ES-I3 (cell line): ENCODE measurements at regions not wholly inside any gene's neighbourhood (a gene's known extent, or its start where the extent isn't known, plus 50 kb on each side); places are given as distances from the start of the nearest gene placed in this dataset.

Source experiments
- H3K36me3 ChIP-seq: 2 replicates; pipeline ENCODE4 v1.6.1; 2013; ENCODE audit warnings: mild to moderate bottlenecking, low read length, control low read depth, moderate library complexity; ENCODE audit not compliant: insufficient read depth
- H3K4me1 ChIP-seq: 2 replicates; pipeline ENCODE4 v1.6.1; 2013; ENCODE audit warnings: mild to moderate bottlenecking, control low read depth, low read length; ENCODE audit not compliant: insufficient read depth
- H3K9ac ChIP-seq: 2 replicates; pipeline ENCODE4 v1.6.1; 2013; ENCODE audit warnings: low read depth, mild to moderate bottlenecking, low read length, moderate library complexity
- H3K9me3 ChIP-seq: 2 replicates; pipeline ENCODE4 v1.6.1; 2013; ENCODE audit warnings: mild to moderate bottlenecking, low read length, moderate library complexity; ENCODE audit not compliant: control insufficient read depth, insufficient read depth

DNA sequence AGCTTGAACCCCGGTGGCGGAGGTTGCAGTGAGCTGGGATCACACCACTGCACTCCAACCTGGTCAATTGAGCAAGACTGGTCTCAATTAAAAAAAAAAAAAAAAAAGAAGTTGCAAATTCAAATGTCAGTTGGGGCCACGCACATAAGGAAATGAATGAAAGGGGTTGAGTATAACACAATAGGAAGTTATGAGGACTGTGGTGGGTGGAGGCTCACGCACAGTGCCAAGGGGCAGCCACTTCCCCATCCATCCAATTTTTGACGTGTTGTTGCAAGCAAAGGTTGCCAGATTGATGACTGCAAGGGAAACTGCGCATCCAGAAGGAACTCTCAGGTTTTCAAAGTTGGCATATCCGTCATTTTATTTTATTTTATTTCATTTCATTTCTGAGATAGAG, 532.2 kb downstream of the NTRK3 start:
- H3K9ac ChIP-seq, result no peak overlapping the region
- H3K9me3 ChIP-seq, result no peaks in the 10 kb centered on the region
- no peaks in the 10 kb centered on the region for H3K36me3 ChIP-seq
- H3K4me1 ChIP-seq, result no peaks in the 10 kb centered on the region

DNA sequence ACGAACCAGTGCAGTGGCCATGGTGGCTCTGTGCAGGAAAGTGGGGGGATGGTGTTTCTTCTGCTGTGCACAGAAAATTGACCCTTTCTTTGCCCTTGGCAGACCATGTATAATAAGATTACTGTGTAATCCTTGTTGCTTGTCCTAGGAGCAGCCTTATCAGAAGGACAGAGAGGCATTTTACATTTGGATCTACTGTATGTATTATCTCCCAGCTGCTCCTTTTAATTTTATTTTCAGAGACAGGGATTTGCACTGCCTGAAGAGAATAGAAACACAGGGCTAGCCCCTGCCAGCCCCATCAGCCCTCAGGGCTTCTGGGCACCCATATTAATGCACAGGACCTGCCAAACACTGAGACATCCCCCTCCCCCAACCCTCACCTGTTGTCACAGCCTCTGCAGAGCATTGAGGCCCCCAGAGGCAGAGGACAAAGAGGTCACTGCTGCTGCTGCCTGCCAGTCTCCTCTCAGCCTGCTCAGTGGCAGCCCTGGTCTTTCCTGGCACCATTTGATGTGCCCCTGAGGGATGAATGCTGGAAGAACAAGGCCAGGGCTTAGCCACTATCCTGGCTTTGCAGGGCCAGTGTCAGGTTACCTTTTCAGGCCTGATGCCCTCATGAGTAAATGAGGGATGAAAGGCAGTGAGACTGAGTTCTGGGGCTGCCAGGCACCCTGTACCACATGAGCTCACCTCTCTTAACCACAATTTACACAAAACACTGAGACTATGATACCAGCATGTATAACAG, 533.4 kb downstream of the NTRK3 start:
- Histone ChIP-seq H3K36me3 (no peaks in the 10 kb centered on the region), H3K4me1 (no peaks in the 10 kb centered on the region), H3K9me3 (no peaks in the 10 kb centered on the region), H3K9ac (no peak overlapping the region)

DNA sequence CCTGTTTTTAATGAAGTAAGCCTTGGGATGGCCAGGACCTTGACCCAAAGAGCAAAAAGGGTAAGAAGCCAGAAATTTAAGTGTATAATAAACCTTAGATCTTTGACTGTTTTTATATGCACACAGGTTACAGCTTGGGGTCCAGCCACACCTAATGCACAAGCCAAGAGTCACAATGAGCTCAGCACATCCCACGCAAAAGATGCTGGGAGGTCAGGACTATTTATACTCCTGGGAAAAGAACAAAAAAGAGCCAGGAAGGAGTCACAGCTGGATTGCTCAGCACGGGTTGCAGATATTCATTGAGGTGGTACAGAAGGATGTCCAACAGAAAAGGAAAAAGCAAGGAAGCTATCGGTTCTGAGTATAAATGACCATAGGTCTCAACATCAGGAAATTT, 536.3 kb downstream of the NTRK3 start:
- Histone ChIP-seq H3K4me1 (no peaks in the 10 kb centered on the region), H3K9me3 (no peaks in the 10 kb centered on the region), H3K9ac (no peak overlapping the region), H3K36me3 (no peaks in the 10 kb centered on the region)

DNA sequence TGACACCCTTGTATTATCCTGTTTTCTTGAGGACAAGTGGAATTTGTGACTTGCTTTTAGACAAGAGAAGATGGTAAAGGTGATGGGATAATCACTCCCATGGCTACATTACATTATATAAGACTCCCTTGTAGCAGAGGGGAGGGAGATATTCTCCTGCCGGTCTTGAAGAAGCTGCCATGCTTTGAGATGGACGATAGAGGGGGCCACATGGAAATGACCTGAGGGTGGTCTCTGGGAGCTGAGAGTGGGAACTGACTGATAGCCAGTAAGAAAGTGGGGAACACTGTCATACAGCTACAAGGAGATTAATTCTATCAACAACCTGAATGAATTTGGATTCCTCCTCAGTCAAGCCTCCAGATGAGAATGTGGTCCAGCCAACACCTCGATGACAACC, 540.1 kb downstream of the NTRK3 start:
- Histone ChIP-seq H3K9me3 (no peaks in the 10 kb centered on the region), H3K4me1 (no peaks in the 10 kb centered on the region), H3K9ac (no peak overlapping the region), H3K36me3 (no peaks in the 10 kb centered on the region)

DNA sequence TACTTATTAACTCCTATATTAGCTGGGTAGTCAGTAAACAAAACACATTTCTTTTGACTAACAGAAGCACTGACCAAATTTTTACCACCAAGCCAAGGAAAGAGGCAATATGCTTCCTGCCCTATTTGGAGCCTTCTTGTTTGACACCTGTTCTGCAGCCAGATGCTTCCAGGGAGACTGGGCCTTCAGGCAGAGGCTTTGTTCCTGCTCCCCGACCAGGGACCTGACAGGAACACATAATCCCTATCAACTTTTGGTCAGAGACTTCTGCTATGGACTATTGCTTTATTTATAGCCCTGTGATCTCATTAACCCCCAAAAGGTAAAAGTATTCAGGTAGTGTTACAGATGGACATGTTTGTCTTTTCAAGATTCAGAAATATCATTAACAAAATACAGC, 541.3 kb downstream of the NTRK3 start:
- Histone ChIP-seq H3K9ac (no peak overlapping the region), H3K4me1 (no peaks in the 10 kb centered on the region), H3K9me3 (no peaks in the 10 kb centered on the region), H3K36me3 (no peaks in the 10 kb centered on the region)

DNA sequence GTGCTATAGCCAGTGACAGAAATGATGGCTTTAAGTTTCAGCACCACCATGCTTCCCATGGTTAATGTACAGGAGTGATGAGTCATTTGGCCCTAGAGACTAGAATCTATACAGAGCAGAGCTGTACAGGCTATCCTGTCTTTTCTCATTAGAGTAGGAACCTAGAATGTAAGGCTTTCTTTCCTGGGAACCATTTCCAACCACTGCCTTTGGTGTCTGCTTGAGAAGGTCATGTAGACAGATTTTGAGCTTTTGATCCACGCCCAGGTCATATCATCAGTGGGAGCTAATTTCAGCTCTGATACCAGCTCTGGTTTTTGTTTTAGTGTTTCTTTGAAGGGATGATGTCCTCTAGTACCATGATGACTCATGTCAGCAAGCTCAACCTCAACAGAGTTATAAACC, 543.1 kb downstream of the NTRK3 start:
- no peaks in the 10 kb centered on the region for H3K36me3 ChIP-seq
- H3K4me1 ChIP-seq, result no peaks in the 10 kb centered on the region

DNA sequence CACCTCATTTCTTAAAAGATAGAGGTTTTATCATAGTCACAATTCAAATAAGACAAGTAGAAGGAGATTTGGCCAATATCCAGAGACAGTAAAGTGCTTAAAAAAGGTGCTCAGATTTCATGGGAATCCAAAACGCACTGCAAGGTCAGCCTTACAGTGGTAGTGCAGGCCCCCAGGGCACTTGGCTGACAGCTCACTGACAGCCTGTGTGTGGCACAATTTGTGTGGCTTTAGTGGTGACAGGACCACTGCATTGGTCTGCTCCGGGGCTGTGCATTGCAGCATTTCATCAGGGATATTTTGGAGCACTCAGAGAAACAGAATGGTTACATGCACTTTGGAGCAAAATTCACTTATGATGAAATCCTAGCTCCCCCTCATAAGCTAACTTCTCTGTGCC, 544.3 kb downstream of the NTRK3 start:
- Histone ChIP-seq H3K9ac (no peak overlapping the region), H3K4me1 (no peaks in the 10 kb centered on the region), H3K36me3 (no peaks in the 10 kb centered on the region), H3K9me3 (no peaks in the 10 kb centered on the region)

More for the DNA sequence above, 543.1 kb downstream of the NTRK3 start:
- no peak overlapping the region for H3K9ac ChIP-seq
- no peaks in the 10 kb centered on the region for H3K9me3 ChIP-seq

DNA sequence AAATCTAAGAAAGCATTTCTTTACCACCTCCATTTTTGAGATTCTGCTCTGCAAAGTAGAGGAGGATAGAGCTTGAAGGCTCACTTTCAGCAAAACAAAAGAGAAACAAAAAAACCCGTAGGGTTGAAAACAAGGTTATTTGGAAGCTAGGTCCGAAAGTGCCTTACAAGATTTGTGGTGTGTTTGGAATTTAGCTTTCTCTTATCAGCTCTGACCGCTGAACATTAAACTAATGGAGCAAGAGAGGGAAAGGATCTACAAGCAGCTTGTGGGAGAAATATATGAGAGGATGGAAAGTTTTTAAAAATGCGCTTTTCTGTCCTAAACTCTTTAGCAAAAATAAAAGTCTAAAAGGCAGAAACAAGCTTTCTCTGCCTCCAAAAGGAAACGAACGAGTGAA, 545.5 kb downstream of the NTRK3 start:
- no peaks in the 10 kb centered on the region for H3K36me3 ChIP-seq
- no peaks in the 10 kb centered on the region for H3K4me1 ChIP-seq
- H3K9me3 ChIP-seq, result no peaks in the 10 kb centered on the region
- H3K9ac ChIP-seq, result no peak overlapping the region

DNA sequence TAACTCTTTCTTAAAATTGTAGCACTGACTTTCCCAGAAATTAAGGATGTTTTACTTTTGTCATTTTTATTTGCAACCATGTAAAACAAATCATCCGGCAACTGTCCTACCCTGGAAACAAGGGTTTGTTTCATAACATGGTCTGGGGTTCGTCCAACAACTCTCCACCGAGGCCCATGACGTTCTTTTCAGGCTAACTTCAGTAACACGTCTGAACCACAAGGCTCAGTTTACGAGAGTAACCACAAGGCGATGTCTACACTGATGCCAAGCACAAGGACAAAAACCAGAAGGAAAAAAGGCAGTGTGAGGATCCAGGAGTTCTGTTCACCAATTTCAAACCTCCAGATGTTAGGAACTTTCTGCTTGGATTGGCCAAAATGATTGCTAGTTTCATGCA, 546.1 kb downstream of the NTRK3 start:
- Histone ChIP-seq H3K36me3 (no peaks in the 10 kb centered on the region), H3K9me3 (no peaks in the 10 kb centered on the region), H3K9ac (no peak overlapping the region), H3K4me1 (no peaks in the 10 kb centered on the region)

DNA sequence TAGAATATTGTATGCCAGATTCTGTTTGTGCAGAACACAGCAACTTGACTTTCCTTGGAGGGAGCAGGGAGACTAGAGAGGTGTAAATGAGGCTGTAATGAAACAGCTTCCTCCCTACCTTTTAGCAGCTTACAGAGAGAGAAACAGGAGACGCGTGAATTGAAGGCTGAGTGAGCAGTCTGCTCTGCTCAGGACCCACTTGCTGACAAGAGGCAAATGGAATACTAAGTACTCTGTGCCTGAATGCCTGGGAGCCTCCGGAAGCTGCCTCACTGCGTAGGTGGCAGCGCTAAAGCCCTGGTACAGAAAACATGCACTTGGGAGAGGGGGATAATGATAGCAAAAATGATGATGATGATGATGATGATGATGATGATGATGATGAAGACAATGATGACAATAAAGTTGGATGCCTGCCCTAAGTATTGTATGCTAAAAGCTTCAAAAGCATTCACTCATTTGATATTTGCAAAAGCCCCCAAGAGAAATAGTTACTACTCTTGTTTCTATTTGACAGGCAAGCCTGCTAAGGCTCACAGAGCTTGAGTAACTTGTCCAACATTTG, 548.9 kb downstream of the NTRK3 start:
- no peaks in the 10 kb centered on the region for H3K9me3 ChIP-seq
- no peak overlapping the region for H3K9ac ChIP-seq
- no peaks in the 10 kb centered on the region for H3K36me3 ChIP-seq
- H3K4me1 ChIP-seq, result no peaks in the 10 kb centered on the region

DNA sequence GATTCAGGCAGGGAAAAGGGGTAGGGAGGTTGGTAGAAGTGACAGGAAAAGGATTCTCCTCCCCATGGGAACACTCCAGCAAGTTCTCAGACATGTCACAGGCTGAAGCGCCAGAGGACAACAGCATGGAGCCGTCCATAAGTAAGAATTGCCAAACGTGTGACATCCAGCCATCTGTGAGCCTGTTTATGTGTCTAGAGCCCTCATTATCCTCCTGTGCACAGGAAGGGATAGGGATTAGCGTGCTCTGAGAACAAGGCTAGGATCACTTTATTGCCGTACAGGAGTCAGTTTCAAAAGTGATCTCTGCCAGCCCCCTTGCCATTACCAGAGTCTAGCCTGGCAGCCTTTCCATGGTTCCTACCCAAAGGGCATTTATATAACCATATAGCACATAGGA, 549.5 kb downstream of the NTRK3 start:
- H3K4me1 ChIP-seq, result no peaks in the 10 kb centered on the region
- H3K9me3 ChIP-seq, result no peaks in the 10 kb centered on the region
- H3K9ac ChIP-seq, result no peak overlapping the region
- no peaks in the 10 kb centered on the region for H3K36me3 ChIP-seq

DNA sequence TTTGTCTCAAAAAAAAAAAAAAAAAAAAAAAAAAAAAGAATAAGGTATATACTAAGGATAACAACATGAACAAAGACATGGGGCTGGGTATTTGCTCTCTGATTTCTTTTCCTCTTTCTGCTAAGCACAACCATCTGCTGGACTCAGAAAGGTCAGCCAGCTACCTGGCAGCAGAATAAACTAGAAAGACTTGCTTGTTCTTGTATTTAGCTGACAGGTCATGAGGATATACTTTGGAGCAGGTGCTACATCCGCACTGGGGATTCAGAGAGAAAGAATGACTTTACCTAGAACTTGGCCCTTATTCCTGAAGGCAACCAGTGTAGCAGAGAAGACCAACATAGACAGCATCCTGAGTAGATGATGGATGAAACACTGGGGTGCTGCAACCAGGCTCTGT, 550.5 kb downstream of the NTRK3 start:
- Histone ChIP-seq H3K4me1 (no peaks in the 10 kb centered on the region), H3K36me3 (no peaks in the 10 kb centered on the region), H3K9ac (no peak overlapping the region), H3K9me3 (no peaks in the 10 kb centered on the region)

DNA sequence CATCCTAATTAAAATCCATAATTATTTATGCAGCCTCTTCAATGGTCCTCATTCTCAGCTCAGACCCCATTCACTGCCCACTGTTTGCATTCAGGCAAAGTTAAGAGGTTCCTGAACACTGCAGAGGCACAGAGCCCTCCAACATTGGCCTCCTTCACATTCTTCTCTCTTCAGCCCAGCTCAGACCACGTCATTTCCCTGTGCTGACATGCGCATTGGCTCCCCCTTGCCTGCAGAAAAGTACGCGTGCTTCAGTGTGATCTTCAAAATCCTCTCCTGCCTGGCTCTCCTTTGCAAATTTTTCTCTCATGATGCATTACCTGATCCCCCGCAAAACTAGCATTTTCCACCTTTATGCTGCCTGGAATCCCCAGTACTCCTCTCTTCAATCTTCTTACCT, 552.3 kb downstream of the NTRK3 start:
- no peak overlapping the region for H3K9ac ChIP-seq
- H3K9me3 ChIP-seq, result no peaks in the 10 kb centered on the region
- no peaks in the 10 kb centered on the region for H3K4me1 ChIP-seq
- H3K36me3 ChIP-seq, result no peaks in the 10 kb centered on the region

DNA sequence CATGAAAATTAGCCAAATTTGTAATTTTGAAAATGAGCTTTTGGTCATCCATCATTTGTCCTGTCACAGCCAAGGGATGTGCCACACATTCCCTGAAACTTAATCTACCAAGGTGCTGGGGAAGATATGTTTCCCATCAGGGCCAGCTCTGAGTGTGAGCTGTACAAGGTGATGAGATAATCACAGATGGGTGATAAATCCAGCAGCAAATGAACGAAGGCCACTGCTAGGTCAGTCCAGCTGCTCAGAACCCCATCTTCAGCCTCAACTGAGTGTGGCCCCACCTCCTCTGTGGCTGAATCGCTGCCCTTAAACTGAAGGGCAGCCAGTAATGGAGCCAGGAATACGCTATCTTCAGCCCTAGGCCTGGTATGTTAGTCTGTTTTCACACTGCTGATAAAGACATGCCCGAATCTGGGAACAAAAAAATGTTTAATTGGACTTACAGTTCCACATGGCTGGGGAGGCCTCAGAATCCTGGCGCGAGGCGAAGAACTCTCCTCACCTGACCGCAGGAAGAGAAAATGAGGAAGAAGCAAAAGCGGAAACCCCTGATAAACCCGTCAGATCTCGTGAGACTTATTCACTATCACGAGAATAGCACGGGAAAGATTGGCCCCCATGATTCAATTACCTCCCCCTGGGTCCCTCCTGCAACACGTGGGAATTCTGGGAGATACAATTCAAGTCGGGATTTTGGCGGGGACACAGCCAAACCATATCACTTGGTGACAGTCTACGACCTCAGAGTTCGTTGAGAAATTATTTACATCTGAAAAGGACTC, 553.0 kb downstream of the NTRK3 start:
- H3K9me3 ChIP-seq, result no peaks in the 10 kb centered on the region
- H3K36me3 ChIP-seq, result no peaks in the 10 kb centered on the region
- H3K4me1 ChIP-seq, result no peaks in the 10 kb centered on the region
- no peak overlapping the region for H3K9ac ChIP-seq

DNA sequence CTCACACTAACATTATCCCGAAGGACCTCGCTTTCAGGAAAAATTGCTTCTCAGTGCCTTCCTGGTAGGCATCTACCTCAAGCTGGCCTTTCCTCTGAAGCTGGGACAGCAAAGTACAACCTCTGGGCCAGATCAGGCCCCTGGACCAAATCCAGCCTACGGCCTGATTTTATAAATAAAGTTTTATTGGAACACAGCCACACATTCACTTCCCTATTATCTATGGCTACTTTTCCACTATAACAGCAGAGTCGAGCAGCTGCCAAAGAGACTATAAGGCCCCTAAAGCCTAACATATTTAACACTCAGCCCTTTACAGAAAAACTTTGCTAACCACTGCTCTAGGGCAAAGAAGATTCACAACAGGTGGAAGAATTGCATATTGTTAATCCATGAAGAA, 554.3 kb downstream of the NTRK3 start:
- H3K9ac ChIP-seq, result no peak overlapping the region
- H3K9me3 ChIP-seq, result no peaks in the 10 kb centered on the region
- H3K36me3 ChIP-seq, result no peaks in the 10 kb centered on the region
- no peaks in the 10 kb centered on the region for H3K4me1 ChIP-seq
